K562 (cell line): ENCODE measurements at regions not wholly inside any gene's neighbourhood (a gene's known extent, or its start where the extent isn't known, plus 50 kb on each side); places are given as distances from the start of the nearest gene placed in this dataset.

Experiments used
- ATAC-seq: fragments of 200-7000 bp; cut with Tn5 transposase; 3 replicates; pipeline ENCODE4 v1.9.1; 2020; ENCODE audit warnings: moderate library complexity
- BruUV-seq: library from RNA; stranded (reverse); fragments of 400-500 nt; replicated peaks from 2 replicates; lab custom pipeline; 2021; lab: Mats Ljungman, UMichigan
- CTCF ChIA-PET: fragments of 300-600 bp; formaldehyde crosslinking; extraction: SDS; loops from one replicate; lab custom pipeline; 2021; ENCODE audit warnings: low intra/inter-chr PET ratio; lab: Yijun Ruan, JAX
- POLR2A ChIA-PET: fragments of 300-600, 350-650 bp; sonication (Branson Sonifier 250); formaldehyde crosslinking; extraction: SDS; loops from one replicate; lab custom pipeline; 2021; ENCODE audit warnings: antibody characterized with exemption, inconsistent platforms; lab: Yijun Ruan, JAX
- DNase-seq, 4 experiments: peaks; one replicate each; pipeline versions ENCODE4 v3.0.0 to v3.0.0-alpha.2; 2011 to 2018; ENCODE audit warnings: low spot score in 3 of 4, mixed read lengths in 3 of 4; ENCODE audit errors: extremely low read depth in 1 of 4
- FAIRE-seq: peaks from 2 replicates; lab custom pipeline; 2011; peaks lifted over from hg19 to GRCh38; lab: Jason Lieb, UNC
- H2AFZ ChIP-seq: 2 replicates; pipeline ENCODE4 v1.6.0; 2011; ENCODE audit warnings: low read depth, low read length, control low read depth, inconsistent platforms
- H3K27ac ChIP-seq: fragments of 200-600 bp; 3 replicates; pipeline ENCODE4 v1.8.0; 2011; ENCODE audit warnings: low read depth, mild to moderate bottlenecking, control low read depth, inconsistent platforms, low read length, moderate library complexity, mixed read lengths; ENCODE audit errors: extremely low read depth
- H3K27me3 ChIP-seq, 2 experiments: fragments of 300-600 bp in 1 of 2; 2 replicates in 1 of 2; 3 replicates in 1 of 2; pipeline versions ENCODE4 v1.6.0 to v1.8.0; 2011; ENCODE audit warnings: inconsistent platforms in 2 of 2, low read length in 2 of 2, mild to moderate bottlenecking in 1 of 2, mixed read lengths in 1 of 2, moderate library complexity in 1 of 2; ENCODE audit not compliant: control insufficient read depth in 2 of 2, insufficient read depth in 2 of 2
- H3K36me3 ChIP-seq: fragments of 300-600 bp; 3 replicates; pipeline ENCODE4 v1.8.0; 2011; ENCODE audit warnings: mild to moderate bottlenecking, low read length, inconsistent platforms; ENCODE audit not compliant: control insufficient read depth, insufficient read depth
- H3K4me1 ChIP-seq, 2 experiments: fragments of 200-600 bp in 1 of 2; replicated peaks in 1 of 2; 2 replicates in 1 of 2; 3 replicates in 1 of 2; pipeline versions ENCODE4 v1.5.1 to v1.8.0; 2011; ENCODE audit warnings: inconsistent platforms in 2 of 2, low read length in 2 of 2, mild to moderate bottlenecking in 1 of 2, mixed read lengths in 1 of 2, moderate library complexity in 1 of 2; ENCODE audit not compliant: control insufficient read depth in 2 of 2, insufficient read depth in 2 of 2
- H3K4me2 ChIP-seq: 2 replicates; pipeline ENCODE4 v1.6.1; 2011; ENCODE audit warnings: low read length, control low read depth, inconsistent platforms, mixed read lengths; ENCODE audit not compliant: insufficient read depth
- H3K4me3 ChIP-seq: fragments of 200-600 bp; sonication (generic), shearing (Covaris generic); 2 replicates; pipeline ENCODE4 v1.5.1; 2016; ENCODE audit warnings: control low read depth, inconsistent platforms
- H3K79me2 ChIP-seq: fragments of 200-600 bp; 3 replicates; pipeline ENCODE4 v1.8.0; 2011; ENCODE audit warnings: low read length, inconsistent platforms; ENCODE audit not compliant: control insufficient read depth, insufficient read depth
- H3K9ac ChIP-seq, 2 experiments: 2 replicates each; pipeline versions ENCODE4 v1.6.0 to v1.6.1; 2011; ENCODE audit warnings: low read depth in 2 of 2, low read length in 2 of 2, control low read depth in 1 of 2, inconsistent platforms in 1 of 2, mild to moderate bottlenecking in 1 of 2, mixed read lengths in 1 of 2; ENCODE audit not compliant: insufficient read depth in 1 of 2
- H3K9me1 ChIP-seq: one replicate; pipeline ENCODE4 v1.6.0; 2011; ENCODE audit warnings: inconsistent platforms, mild to moderate bottlenecking, low read length, moderate library complexity; ENCODE audit not compliant: control insufficient read depth, insufficient read depth
- H3K9me3 ChIP-seq: replicated peaks from 2 replicates; pipeline ENCODE4 v1.5.1; 2011; ENCODE audit warnings: low read depth, low read length, inconsistent platforms; ENCODE audit not compliant: control insufficient read depth, insufficient read depth
- H4K20me1 ChIP-seq: replicated peaks from 2 replicates; pipeline ENCODE4 v1.6.1; 2011; ENCODE audit warnings: low read length, inconsistent platforms, mixed read lengths; ENCODE audit not compliant: control insufficient read depth, insufficient read depth
- ATF4 ChIP-seq: fragments of 450-650 bp; formaldehyde crosslinking; IDR thresholded peaks from 2 replicates; pipeline ENCODE4 v1.4.0; 2022; ENCODE audit warnings: mild to moderate bottlenecking, moderate library complexity
- CHD2 ChIP-seq: IDR thresholded peaks from 2 replicates; pipeline ENCODE4 v1.6.1; 2011; ENCODE audit warnings: low read depth, low read length
- ESRRA ChIP-seq: fragments of 450-650 bp; IDR thresholded peaks from 2 replicates; pipeline ENCODE4 v1.6.1; 2014; ENCODE audit warnings: low read depth, mild to moderate bottlenecking, moderate library complexity, borderline replicate concordance
- FOXO4 ChIP-seq: fragments of 450-650 bp; formaldehyde crosslinking; IDR thresholded peaks from 2 replicates; pipeline ENCODE4 v1.4.0; 2020; ENCODE audit warnings: mild to moderate bottlenecking, moderate library complexity
- HIVEP1 ChIP-seq: fragments of 250-450 bp; sonication (Bioruptor Pico); IDR thresholded peaks from 2 replicates; pipeline ENCODE4 v1.4.0; 2020; ENCODE audit warnings: mild to moderate bottlenecking
- ZNF140 ChIP-seq: fragments of 250-450 bp; sonication (Bioruptor Pico); IDR thresholded peaks from 2 replicates; pipeline ENCODE4 v1.8.0; 2021; ENCODE audit warnings: moderate library complexity, mild to moderate bottlenecking, inconsistent platforms
- ZNF165 ChIP-seq: fragments of 250-450 bp; sonication (Bioruptor Pico); IDR thresholded peaks from 2 replicates; pipeline ENCODE4 v1.4.0; 2020; ENCODE audit warnings: borderline replicate concordance
- whole genome bisulfite sequencing: fragments of 100-300 bp; shearing (Covaris generic); methylation state at CpG from one replicate; pipeline ENCODE4 v1.1.6; 2016; ENCODE audit warnings: low coverage, mixed read lengths; ENCODE audit not compliant: insufficient coverage; ENCODE audit errors: missing lambda C conversion rate; 5-methylcytosine and 5-hydroxymethylcytosine counted together
- in situ Hi-C: fragments of 300-500 bp; cut with MboI; formaldehyde crosslinking; loops from 4 replicates; pipeline ENCODE4 v1.15.0; 2018; ENCODE audit warnings: inconsistent platforms, mixed read lengths
- intact Hi-C: fragments of 100-400 bp; cut with micrococcal nuclease; formaldehyde crosslinking; loops from 2 replicates; pipeline ENCODE4 v1.14.2; 2022

- no peak for TF ChIP-seq ZNF140
- no peak for TF ChIP-seq FOXO4
- TF ChIP-seq ZNF165, result no peak
- TF ChIP-seq HIVEP1, result no peak
- no peak for TF ChIP-seq ATF4 (CRISPR knock-in tag)
- TF ChIP-seq ESRRA, result no peak
- TF ChIP-seq CHD2, result peak; percentile 85
- Histone ChIP-seq H3K9me1 (no peaks in the 10 kb centered on the region), H3K4me3 (no peak overlapping the region), H3K4me1 (no peaks in the 10 kb centered on the region; a peak in 1 of 5 replicates), H3K36me3 (no peaks in the 10 kb centered on the region), H4K20me1 (no peaks in the 10 kb centered on the region), H3K27ac (no peak overlapping the region), H3K9me3 (no peaks in the 10 kb centered on the region), H2AFZ (peak overlapping the region; percentile 56; the same call in 1 of the 2 replicates), H3K79me2 (no peaks in the 10 kb centered on the region), H3K9ac (no peak overlapping the region), H3K27me3 (no peaks in the 10 kb centered on the region), H3K4me2 (no peak overlapping the region; the same call in 1 of the 2 replicates)
- no TSS peak for BruUV-seq
- peak in 1 of 4 experiments; percentile 23 for DNase-seq
- in situ Hi-C loops, result no loop called here
- intact Hi-C loops, result no loop called here
- peak; percentile 74 for ATAC-seq
- FAIRE-seq, result no peak
- CTCF ChIA-PET, result no interaction called here
- POLR2A ChIA-PET, result no interaction called here
- 57% methylated on average over 4 of the region's 4 CpGs for WGBS
These were observed 59.8 kb upstream of the ARHGAP21 start for GRCh38 chr10:24783504-24783903.
